Activated CD4-positive, alpha-beta T cell treated with anti-CD3 and anti-CD28 coated beads for 36 hours (primary cell): ENCODE measurements at regions not wholly inside any gene's neighbourhood (a gene's known extent, or its start where the extent isn't known, plus 50 kb on each side); places are given as distances from the start of the nearest gene placed in this dataset.
A peak's percentile ranks its signal among the peaks of the same experiment; 100 is the strongest.
"Not testable (repeated sequence)": the region's sequence is repeated elsewhere in the genome, so short reads cannot be mapped to it uniquely, and the experiment has no call there.

Experiments
- ATAC-seq: fragments of 200-7000 bp; cut with Tn5 transposase; one replicate; pipeline ENCODE4 v1.10.0; 2021; ENCODE audit warnings: mild to moderate bottlenecking, moderate library complexity
- CTCF ChIA-PET: fragments of 350-600 bp; sonication (Branson Sonifier 250); formaldehyde crosslinking; loops from one replicate; lab custom pipeline; 2021; ENCODE audit warnings: antibody characterized with exemption; lab: Charles Lee
- POLR2A ChIA-PET: fragments of 350-600 bp; sonication (Branson Sonifier 250); formaldehyde crosslinking; loops from one replicate; lab custom pipeline; 2021; ENCODE audit warnings: antibody characterized with exemption, inconsistent platforms; lab: Charles Lee
- DNase-seq: peaks from one replicate; pipeline ENCODE4 v3.0.0-alpha.2; 2020
- H3K27ac Mint-ChIP-seq: one replicate; pipeline ENCODE4 v1.8.0; 2021; ENCODE audit warnings: mixed read lengths
- H3K27me3 Mint-ChIP-seq: one replicate; pipeline ENCODE4 v1.8.0; 2021; ENCODE audit warnings: mixed read lengths
- H3K36me3 Mint-ChIP-seq: one replicate; pipeline ENCODE4 v1.8.0; 2021; ENCODE audit warnings: low read depth, mixed read lengths
- H3K4me1 Mint-ChIP-seq: one replicate; pipeline ENCODE4 v1.8.0; 2021; ENCODE audit warnings: mixed read lengths
- H3K4me3 Mint-ChIP-seq: one replicate; pipeline ENCODE4 v1.8.0; 2021; ENCODE audit warnings: mild to moderate bottlenecking, moderate library complexity, mixed read lengths
- H3K9me3 Mint-ChIP-seq: one replicate; pipeline ENCODE4 v1.8.0; 2021; ENCODE audit warnings: low read depth, mixed read lengths
- intact Hi-C, 2 experiments: fragments of 100-400 bp; cut with DNase I in 1 of 2; cut with micrococcal nuclease in 1 of 2; formaldehyde crosslinking; loops; one replicate each; pipeline versions ENCODE4 v1.14.2 to v1.15.1; 2022 to 2024; cut with DNase I, micrococcal nuclease

DNA sequence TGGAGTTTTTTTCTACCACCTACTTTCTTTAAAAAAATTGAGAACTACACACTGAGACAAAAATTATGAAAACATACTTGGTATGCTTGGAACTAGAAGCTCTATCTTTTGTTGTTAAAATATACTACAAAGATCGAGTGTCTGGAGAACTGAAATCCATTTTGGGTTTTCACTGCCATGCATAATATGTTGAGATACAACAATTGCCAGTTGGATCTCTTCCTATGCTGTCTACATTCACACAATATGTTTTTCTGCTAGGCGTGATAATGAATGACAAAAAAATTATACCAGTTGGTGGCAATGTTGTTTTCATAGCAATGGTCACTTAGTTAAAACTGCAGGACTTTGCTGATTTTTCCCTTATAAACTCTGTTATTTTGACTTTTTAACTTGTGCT is 605.4 kb upstream of the LCORL start:
- peaks cover 3% of the 10 kb centered on the region for H3K27me3 Mint-ChIP-seq
- H3K9me3 Mint-ChIP-seq: no peaks in the 10 kb centered on the region
- DNase-seq (no peak), ATAC-seq (no peak)
- no peak overlapping the region for H3K27ac Mint-ChIP-seq
- H3K4me1 Mint-ChIP-seq: no peaks in the 10 kb centered on the region
- H3K36me3 Mint-ChIP-seq: no peaks in the 10 kb centered on the region
- ChIA-PET POLR2A (no interaction called here), CTCF (no interaction called here)
- no peak overlapping the region for H3K4me3 Mint-ChIP-seq
- intact Hi-C loops: no loop called here

GRCh38 chr4:18626366-18626765 is 604.8 kb upstream of the LCORL start:
- no peaks in the 10 kb centered on the region for H3K36me3 Mint-ChIP-seq
- H3K27me3 Mint-ChIP-seq: peaks cover 3% of the 10 kb centered on the region
- H3K27ac Mint-ChIP-seq: no peak overlapping the region
- no peaks in the 10 kb centered on the region for H3K4me1 Mint-ChIP-seq
- H3K4me3 Mint-ChIP-seq: no peak overlapping the region
- ChIA-PET CTCF (no interaction called here), POLR2A (no interaction called here)
- intact Hi-C loops: no loop called here
- no peaks in the 10 kb centered on the region for H3K9me3 Mint-ChIP-seq
- no peak for ATAC-seq
- no peak for DNase-seq

DNA sequence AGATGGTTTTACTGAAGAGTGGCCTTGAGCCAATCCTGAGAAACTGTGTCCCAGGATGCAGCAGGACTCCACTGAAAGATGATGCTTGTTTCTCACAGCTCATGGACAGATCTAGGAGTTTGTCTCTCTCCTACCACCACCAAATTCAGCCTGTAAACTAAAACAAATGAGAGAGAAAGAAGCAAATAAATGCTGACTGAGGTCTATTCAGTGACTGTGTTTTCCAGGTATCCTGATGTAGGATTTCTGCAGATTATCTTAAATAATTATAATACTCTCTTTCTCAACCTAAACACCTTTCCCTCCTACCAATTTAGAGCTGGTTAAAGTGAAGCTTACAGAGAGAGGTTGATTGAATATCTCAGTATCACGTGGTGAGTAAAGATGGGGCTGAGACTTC is 599.6 kb upstream of the LCORL start:
- no peaks in the 10 kb centered on the region for H3K9me3 Mint-ChIP-seq
- CTCF ChIA-PET: no interaction called here
- ATAC-seq: no peak
- no peak overlapping the region for H3K4me3 Mint-ChIP-seq
- intact Hi-C loops: no loop called here
- POLR2A ChIA-PET: no interaction called here
- H3K36me3 Mint-ChIP-seq: no peaks in the 10 kb centered on the region
- H3K27me3 Mint-ChIP-seq: peaks cover 10% of the 10 kb centered on the region
- no peak overlapping the region for H3K27ac Mint-ChIP-seq
- no peaks in the 10 kb centered on the region for H3K4me1 Mint-ChIP-seq
- no peak for DNase-seq

DNA sequence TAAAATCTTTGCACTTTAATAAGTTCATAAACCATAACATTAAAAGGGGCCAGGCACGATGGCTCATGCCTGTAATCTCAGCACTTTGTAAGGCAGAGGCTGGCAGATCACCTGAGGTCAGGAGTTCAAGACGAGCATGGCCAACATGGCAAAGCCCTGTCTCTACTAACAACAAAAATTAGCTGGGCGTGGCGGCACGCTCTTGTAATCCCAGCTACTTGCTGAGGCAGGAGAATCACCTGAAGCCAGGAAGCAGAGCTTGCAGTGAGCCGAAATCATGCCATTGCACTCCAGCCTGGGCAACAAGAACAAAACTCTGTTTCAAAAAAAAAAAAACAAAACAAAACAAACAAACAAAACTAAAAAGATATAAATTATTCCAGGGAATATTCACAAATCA is 595.2 kb upstream of the LCORL start:
- peaks cover 10% of the 10 kb centered on the region for H3K27me3 Mint-ChIP-seq
- peaks cover 2% of the 10 kb centered on the region for H3K9me3 Mint-ChIP-seq
- H3K4me1 Mint-ChIP-seq: no peaks in the 10 kb centered on the region
- POLR2A ChIA-PET: no interaction called here
- no peak overlapping the region for H3K27ac Mint-ChIP-seq
- H3K4me3 Mint-ChIP-seq: no peak overlapping the region
- ATAC-seq: no peak
- intact Hi-C loops: no loop called here
- no peaks in the 10 kb centered on the region for H3K36me3 Mint-ChIP-seq
- no peak for DNase-seq
- CTCF ChIA-PET: interaction anchor here (0.6 kb wide), 1 partner anchor 1704 kb away, joined by 3 read pairs; no protein-coding TSS in a partner anchor

GRCh38 chr4:18611026-18611425 is 589.5 kb upstream of the LCORL start:
- Mint-ChIP-seq H3K4me3 (no peak overlapping the region), H3K4me1 (no peaks in the 10 kb centered on the region), H3K36me3 (no peaks in the 10 kb centered on the region), H3K27me3 (peaks cover 1% of the 10 kb centered on the region), H3K9me3 (peaks cover 7% of the 10 kb centered on the region), H3K27ac (peak overlapping the region; percentile 24)
- ATAC-seq (no peak), DNase-seq (no peak)
- CTCF ChIA-PET: no interaction called here
- POLR2A ChIA-PET: no interaction called here
- intact Hi-C loops: no loop called here

DNA sequence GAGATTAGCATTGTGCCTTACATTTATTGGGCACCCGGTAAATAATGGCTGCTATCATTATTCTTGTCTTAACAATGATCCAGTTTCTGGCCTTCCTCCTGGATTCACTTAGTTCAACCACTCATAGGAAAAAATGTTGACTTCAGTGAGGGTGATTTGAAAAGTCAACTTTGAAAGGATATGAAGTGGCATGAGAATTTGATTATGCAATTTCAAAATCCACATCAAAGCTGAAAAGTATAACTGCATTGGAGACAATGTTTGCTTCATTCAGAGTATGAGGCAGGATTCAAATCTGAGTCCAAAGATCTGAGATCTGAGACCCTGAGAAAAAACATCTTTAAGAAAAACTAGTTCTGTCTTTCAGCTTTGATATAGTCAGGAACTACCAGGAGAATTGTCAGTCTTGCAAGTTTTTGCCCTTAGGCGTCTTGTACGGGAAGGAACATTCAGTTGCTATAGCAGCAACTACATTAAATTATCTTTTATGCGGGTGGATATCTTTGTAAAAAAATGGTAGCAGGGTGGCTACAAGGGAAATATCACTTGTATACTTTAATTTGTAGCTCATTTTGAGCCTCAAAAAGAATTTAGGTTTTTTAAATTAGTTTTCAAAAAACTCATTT is 587.5 kb upstream of the LCORL start:
- no peak for ATAC-seq
- ChIA-PET CTCF (interaction anchor here (0.6 kb wide), 1 partner anchor 14 kb away, joined by 3 read pairs; no protein-coding TSS in a partner anchor), POLR2A (no interaction called here)

GRCh38 chr4:18602610-18603009 is 581.1 kb upstream of the LCORL start:
- intact Hi-C loops, H3K4me1 Mint-ChIP-seq, H3K9me3 Mint-ChIP-seq, CTCF ChIA-PET, DNase-seq, H3K4me3 Mint-ChIP-seq, ATAC-seq, H3K27ac Mint-ChIP-seq, H3K36me3 Mint-ChIP-seq, POLR2A ChIA-PET: not testable (repeated sequence)
- peaks cover 13% of the 10 kb centered on the region for H3K27me3 Mint-ChIP-seq

More for the DNA sequence above, 587.5 kb upstream of the LCORL start:
- no peaks in the 10 kb centered on the region for H3K36me3 Mint-ChIP-seq
- no peaks in the 10 kb centered on the region for H3K4me1 Mint-ChIP-seq
- peaks cover 7% of the 10 kb centered on the region for H3K9me3 Mint-ChIP-seq
- no peak for DNase-seq
- no peaks in the 10 kb centered on the region for H3K27me3 Mint-ChIP-seq
- no peak overlapping the region for H3K27ac Mint-ChIP-seq
- intact Hi-C loops: no loop called here
- no peak overlapping the region for H3K4me3 Mint-ChIP-seq

- CTCF ChIA-PET: interaction anchor here (0.7 kb wide), 1 partner anchor 11 kb away, joined by 4 read pairs; no protein-coding TSS in a partner anchor
- no peaks in the 10 kb centered on the region for H3K4me1 Mint-ChIP-seq
These were observed 571.9 kb upstream of the LCORL start for GRCh38 chr4:18593297-18594002.

DNA sequence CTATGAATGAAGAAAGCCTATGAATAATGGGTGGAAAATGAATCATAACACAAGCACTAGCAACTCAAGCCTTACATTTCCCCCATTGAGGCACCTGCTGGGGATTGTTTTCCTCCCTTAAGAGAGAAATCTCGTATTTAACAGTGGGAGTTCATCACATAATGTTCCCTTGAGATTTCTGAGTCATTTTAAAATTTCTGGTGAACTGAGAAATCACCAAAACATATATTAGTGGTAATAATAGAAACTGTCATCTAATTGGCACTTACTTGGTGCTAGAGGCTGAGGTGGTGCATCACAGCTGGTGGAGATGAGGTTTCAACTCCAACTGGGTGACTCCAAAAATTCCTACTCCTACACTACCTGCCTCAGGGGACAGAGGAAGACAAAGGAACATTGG is 561.3 kb upstream of the LCORL start:
- ChIA-PET CTCF (no interaction called here), POLR2A (no interaction called here)
- DNase-seq: no peak
- no peak for ATAC-seq
- no peak overlapping the region for H3K4me3 Mint-ChIP-seq
- H3K27ac Mint-ChIP-seq: no peak overlapping the region
- intact Hi-C loops: no loop called here
- H3K4me1 Mint-ChIP-seq: no peaks in the 10 kb centered on the region
- no peaks in the 10 kb centered on the region for H3K36me3 Mint-ChIP-seq
- peaks cover 31% of the 10 kb centered on the region for H3K27me3 Mint-ChIP-seq
- H3K9me3 Mint-ChIP-seq: no peaks in the 10 kb centered on the region

More at GRCh38 chr4:18593297-18594002, 571.9 kb upstream of the LCORL start:
- DNase-seq: peak; percentile 55
- intact Hi-C loops: loop anchor here (1.0 to 10.0 kb wide), 6 partner anchors 171 to 1044 kb away; no protein-coding TSS in a partner anchor
- Mint-ChIP-seq H3K4me3 (no peak overlapping the region), H3K36me3 (no peaks in the 10 kb centered on the region), H3K27me3 (peaks cover 14% of the 10 kb centered on the region), H3K9me3 (no peaks in the 10 kb centered on the region), H3K27ac (no peak overlapping the region)
- POLR2A ChIA-PET: no interaction called here
- ATAC-seq: peak; percentile 70

DNA sequence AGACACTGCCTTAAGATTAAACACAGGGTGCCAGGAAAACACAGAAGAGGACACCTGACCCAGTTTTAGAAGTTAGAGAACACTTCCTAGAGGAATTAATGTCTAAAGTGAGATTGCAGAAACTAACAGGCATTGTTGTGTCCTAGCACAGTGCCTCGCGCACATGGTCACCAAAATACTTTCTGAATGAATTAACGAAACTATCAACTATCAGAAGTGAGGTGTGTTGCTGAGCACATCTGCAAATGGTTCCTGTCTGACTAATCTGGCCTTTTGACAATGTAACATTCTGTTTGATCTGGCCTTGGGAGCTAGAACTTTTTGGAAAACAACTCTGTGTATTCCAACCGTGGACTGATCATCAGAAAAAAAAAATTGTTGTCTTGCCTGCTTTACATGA is 556.8 kb upstream of the LCORL start:
- ATAC-seq: no peak
- no peaks in the 10 kb centered on the region for H3K9me3 Mint-ChIP-seq
- H3K27me3 Mint-ChIP-seq: peaks cover 22% of the 10 kb centered on the region
- H3K4me3 Mint-ChIP-seq: no peak overlapping the region
- POLR2A ChIA-PET: no interaction called here
- intact Hi-C loops: no loop called here
- H3K36me3 Mint-ChIP-seq: no peaks in the 10 kb centered on the region
- CTCF ChIA-PET: interaction anchor here (0.7 kb wide), 1 partner anchor 9 kb away, joined by 3 read pairs; no protein-coding TSS in a partner anchor
- H3K4me1 Mint-ChIP-seq: no peaks in the 10 kb centered on the region
- no peak for DNase-seq
- no peak overlapping the region for H3K27ac Mint-ChIP-seq

- peaks cover 2% of the 10 kb centered on the region for H3K27me3 Mint-ChIP-seq
- no peak for ATAC-seq
- no peaks in the 10 kb centered on the region for H3K36me3 Mint-ChIP-seq
- ChIA-PET CTCF (interaction anchor here (0.7 kb wide), 1 partner anchor 8 kb away, joined by 3 read pairs; no protein-coding TSS in a partner anchor), POLR2A (no interaction called here)
- DNase-seq: no peak
- intact Hi-C loops: no loop called here
- H3K9me3 Mint-ChIP-seq: no peaks in the 10 kb centered on the region
- H3K4me3 Mint-ChIP-seq: no peak overlapping the region
- no peaks in the 10 kb centered on the region for H3K4me1 Mint-ChIP-seq
- H3K27ac Mint-ChIP-seq: no peak overlapping the region
These were observed 550.9 kb upstream of the LCORL start for GRCh38 chr4:18572481-18572880.

GRCh38 chr4:18571301-18571761 is 549.8 kb upstream of the LCORL start:
- Mint-ChIP-seq H3K36me3 (no peaks in the 10 kb centered on the region), H3K9me3 (no peaks in the 10 kb centered on the region), H3K27ac (no peak overlapping the region), H3K4me3 (no peak overlapping the region), H3K4me1 (no peaks in the 10 kb centered on the region), H3K27me3 (no peaks in the 10 kb centered on the region)
- intact Hi-C loops: no loop called here
- POLR2A ChIA-PET: no interaction called here
- DNase-seq: no peak
- CTCF ChIA-PET: no interaction called here
- no peak for ATAC-seq
